ENCODE measurements at regions not wholly inside any gene's neighbourhood (a gene's known extent, or its start where the extent isn't known, plus 50 kb on each side); places are given as distances from the start of the nearest gene placed in this dataset.

- TF ChIP-seq, protein P1, sequence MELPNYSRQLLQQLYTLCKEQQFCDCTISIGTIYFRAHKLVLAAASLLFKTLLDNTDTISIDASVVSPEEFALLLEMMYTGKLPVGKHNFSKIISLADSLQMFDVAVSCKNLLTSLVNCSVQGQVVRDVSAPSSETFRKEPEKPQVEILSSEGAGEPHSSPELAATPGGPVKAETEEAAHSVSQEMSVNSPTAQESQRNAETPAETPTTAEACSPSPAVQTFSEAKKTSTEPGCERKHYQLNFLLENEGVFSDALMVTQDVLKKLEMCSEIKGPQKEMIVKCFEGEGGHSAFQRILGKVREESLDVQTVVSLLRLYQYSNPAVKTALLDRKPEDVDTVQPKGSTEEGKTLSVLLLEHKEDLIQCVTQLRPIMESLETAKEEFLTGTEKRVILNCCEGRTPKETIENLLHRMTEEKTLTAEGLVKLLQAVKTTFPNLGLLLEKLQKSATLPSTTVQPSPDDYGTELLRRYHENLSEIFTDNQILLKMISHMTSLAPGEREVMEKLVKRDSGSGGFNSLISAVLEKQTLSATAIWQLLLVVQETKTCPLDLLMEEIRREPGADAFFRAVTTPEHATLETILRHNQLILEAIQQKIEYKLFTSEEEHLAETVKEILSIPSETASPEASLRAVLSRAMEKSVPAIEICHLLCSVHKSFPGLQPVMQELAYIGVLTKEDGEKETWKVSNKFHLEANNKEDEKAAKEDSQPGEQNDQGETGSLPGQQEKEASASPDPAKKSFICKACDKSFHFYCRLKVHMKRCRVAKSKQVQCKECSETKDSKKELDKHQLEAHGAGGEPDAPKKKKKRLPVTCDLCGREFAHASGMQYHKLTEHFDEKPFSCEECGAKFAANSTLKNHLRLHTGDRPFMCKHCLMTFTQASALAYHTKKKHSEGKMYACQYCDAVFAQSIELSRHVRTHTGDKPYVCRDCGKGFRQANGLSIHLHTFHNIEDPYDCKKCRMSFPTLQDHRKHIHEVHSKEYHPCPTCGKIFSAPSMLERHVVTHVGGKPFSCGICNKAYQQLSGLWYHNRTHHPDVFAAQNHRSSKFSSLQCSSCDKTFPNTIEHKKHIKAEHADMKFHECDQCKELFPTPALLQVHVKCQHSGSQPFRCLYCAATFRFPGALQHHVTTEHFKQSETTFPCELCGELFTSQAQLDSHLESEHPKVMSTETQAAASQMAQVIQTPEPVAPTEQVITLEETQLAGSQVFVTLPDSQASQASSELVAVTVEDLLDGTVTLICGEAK (IDR thresholded peaks at IDR 0.05): no peak
- TF ChIP-seq, protein P1 (CRISPR knock-in tag; IDR thresholded peaks at IDR 0.05): no peak; the same call in 1 of the 2 replicates
- no peak for TF ChIP-seq ZSCAN20 (CRISPR knock-in tag; IDR thresholded peaks at IDR 0.05; ENCODE audit: borderline replicate concordance)
- TF ChIP-seq U2AF1 (optimal IDR thresholded peaks at IDR 0.05; ENCODE audit: low read depth, low read length): no peak
- no peak for TF ChIP-seq TRIM24 (CRISPR knock-in tag; IDR thresholded peaks at IDR 0.05)
- no peak for TF ChIP-seq ZNF747 (CRISPR knock-in tag; IDR thresholded peaks at IDR 0.05; ENCODE audit: borderline replicate concordance)
- peak; percentile 86 for TF ChIP-seq NFIC (IDR thresholded peaks at IDR 0.05; ENCODE audit: low read length)
- TF ChIP-seq ZNF879 (CRISPR knock-in tag; IDR thresholded peaks at IDR 0.05): no peak
- TF ChIP-seq FOXK2 (IDR thresholded peaks at IDR 0.05): peak; percentile 80
- TF ChIP-seq NFYB (CRISPR knock-in tag; IDR thresholded peaks at IDR 0.05): no peak
- no peak for TF ChIP-seq KAT7 (CRISPR knock-in tag; IDR thresholded peaks at IDR 0.05; ENCODE audit: borderline replicate concordance)
- no peak for TF ChIP-seq ZNF841 (CRISPR knock-in tag; IDR thresholded peaks at IDR 0.05; ENCODE audit: borderline replicate concordance)
- no peak for TF ChIP-seq ATAD3A (CRISPR knock-in tag; IDR thresholded peaks at IDR 0.05)
- no peak for TF ChIP-seq ASH2L (IDR thresholded peaks at IDR 0.05; ENCODE audit: insufficient read length, low read depth, low read length)
- TF ChIP-seq LBX2 (CRISPR knock-in tag; IDR thresholded peaks at IDR 0.05; ENCODE audit: borderline replicate concordance): no peak
- TF ChIP-seq SALL1 (CRISPR knock-in tag; IDR thresholded peaks at IDR 0.05): peak; percentile 51; the same call in 1 of the 2 replicates
- TF ChIP-seq ELF3 (CRISPR knock-in tag; IDR thresholded peaks at IDR 0.05): peak; percentile 20; the same call in 1 of the 2 replicates
- TF ChIP-seq, protein P2, sequence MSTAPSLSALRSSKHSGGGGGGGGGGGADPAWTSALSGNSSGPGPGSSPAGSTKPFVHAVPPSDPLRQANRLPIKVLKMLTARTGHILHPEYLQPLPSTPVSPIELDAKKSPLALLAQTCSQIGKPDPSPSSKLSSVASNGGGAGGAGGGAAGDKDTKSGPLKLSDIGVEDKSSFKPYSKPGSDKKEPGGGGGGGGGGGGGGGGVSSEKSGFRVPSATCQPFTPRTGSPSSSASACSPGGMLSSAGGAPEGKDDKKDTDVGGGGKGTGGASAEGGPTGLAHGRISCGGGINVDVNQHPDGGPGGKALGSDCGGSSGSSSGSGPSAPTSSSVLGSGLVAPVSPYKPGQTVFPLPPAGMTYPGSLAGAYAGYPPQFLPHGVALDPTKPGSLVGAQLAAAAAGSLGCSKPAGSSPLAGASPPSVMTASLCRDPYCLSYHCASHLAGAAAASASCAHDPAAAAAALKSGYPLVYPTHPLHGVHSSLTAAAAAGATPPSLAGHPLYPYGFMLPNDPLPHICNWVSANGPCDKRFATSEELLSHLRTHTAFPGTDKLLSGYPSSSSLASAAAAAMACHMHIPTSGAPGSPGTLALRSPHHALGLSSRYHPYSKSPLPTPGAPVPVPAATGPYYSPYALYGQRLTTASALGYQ (CRISPR knock-in tag; IDR thresholded peaks at IDR 0.05): peak; percentile 76
- no peak; the same call in 1 of the 2 replicates for TF ChIP-seq GATAD1 (CRISPR knock-in tag; IDR thresholded peaks at IDR 0.05)
- no peak for TF ChIP-seq ZMYM2 (CRISPR knock-in tag; IDR thresholded peaks at IDR 0.05)
- TF ChIP-seq ZNF839 (CRISPR knock-in tag; IDR thresholded peaks at IDR 0.05; ENCODE audit: borderline replicate concordance): no peak
- TF ChIP-seq CENPX (CRISPR knock-in tag; IDR thresholded peaks at IDR 0.05): no peak
These were observed 120.0 kb upstream of the AKIRIN2 start (continued) for GRCh38 chr6:87822011-87822410.
